ENCODE measurements at regions not wholly inside any gene's neighbourhood (a gene's known extent, or its start where the extent isn't known, plus 50 kb on each side); places are given as distances from the start of the nearest gene placed in this dataset.
"Not testable (repeated sequence)": the region's sequence is repeated elsewhere in the genome, so short reads cannot be mapped to it uniquely, and the experiment has no call there.

DNA sequence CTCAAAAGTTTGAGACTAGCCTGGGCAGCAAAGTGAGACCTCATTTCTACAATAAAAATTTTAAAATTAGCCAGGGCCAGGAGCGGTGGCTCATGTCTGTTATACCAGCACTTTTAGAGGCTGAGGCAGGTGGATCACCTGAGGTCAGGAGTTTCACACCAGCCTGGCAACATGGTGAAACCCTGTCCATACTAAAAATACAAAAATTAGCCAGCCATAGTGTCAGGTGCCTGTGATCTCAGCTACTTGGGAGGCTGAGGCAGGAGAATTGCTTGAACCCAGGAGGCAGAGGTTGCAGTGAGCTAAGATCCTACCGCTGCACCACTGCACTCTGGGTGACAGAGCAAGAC is 85.1 kb upstream of the MAP4 start:
- DNase-seq; ATAC-seq (replicated peaks); H3K27ac Mint-ChIP-seq; H3K9me3 Mint-ChIP-seq; H3K4me1 Mint-ChIP-seq (ENCODE audit: low read depth in 2 of 2); H3K4me3 Mint-ChIP-seq; H3K36me3 Mint-ChIP-seq (ENCODE audit: insufficient read depth); H3K27me3 Mint-ChIP-seq: not testable (repeated sequence)

DNA sequence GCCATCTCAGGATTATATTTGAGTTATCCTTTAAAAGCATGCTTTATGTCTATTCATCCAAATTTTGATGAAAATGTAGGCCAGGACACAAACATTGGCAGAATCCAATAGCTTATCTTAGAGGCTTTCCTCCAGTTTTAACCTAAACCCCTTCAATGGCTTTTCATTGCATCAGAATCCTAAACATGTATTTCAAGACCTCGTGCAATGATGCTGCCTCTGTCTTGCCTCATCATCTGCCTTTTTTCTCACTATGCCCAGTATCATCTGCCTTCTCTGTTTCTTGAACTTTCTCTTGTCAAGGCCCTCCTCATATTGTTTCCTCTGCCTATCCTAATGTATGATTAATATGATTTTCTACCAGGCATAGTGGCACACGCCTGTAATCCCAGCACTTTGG is 76.1 kb upstream of the MAP4 start:
- ATAC-seq (replicated peaks) (no peak), DNase-seq (no peak)
- H3K27me3 Mint-ChIP-seq = no peaks in the 10 kb centered on the region
- peaks cover 10 to 12% of the 10 kb centered on the region in 2 donors for H3K4me1 Mint-ChIP-seq (ENCODE audit: low read depth in 2 of 2)
- H3K36me3 Mint-ChIP-seq (ENCODE audit: insufficient read depth) = peaks cover 20% of the 10 kb centered on the region
- H3K4me3 Mint-ChIP-seq = no peak overlapping the region
- H3K27ac Mint-ChIP-seq = no peak overlapping the region
- no peaks in the 10 kb centered on the region for H3K9me3 Mint-ChIP-seq

DNA sequence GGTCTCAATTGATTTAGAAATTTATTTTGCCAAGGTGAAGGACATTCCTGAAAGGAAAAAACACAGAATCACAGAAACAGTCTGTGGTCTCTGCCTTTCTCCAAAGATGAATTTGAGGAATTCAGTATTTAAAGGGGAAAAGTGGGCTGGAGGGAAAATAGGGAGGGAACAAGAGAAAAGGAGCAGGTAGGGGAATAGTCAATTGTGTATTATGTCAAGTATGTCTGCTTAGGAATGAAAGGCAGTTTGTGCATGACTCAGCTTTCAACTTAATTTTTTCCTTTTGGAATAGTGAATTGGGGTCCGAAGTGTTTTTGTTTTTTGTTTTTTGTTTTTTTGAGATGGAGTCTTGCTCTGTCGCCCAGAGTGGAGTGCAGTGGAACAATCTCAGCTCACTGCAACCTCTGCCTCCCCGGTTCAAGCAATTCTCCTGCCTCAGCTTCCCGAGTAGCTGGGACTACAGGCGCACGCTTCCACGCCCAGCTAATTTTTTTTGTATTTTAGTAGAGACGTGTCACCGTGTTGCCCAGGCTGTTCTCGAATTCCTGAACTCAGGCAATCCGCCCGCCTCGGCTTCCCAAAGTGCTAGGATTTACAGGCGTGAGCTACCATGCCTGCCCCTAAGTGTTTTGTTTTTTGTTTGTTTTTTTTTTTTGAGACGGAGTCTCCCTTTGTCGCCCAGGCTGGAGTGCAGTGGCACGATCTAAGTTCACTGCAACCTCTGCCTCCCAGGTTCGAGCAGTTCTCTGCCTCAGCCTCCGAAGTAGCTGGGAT is 74.1 kb upstream of the MAP4 start:
- H3K9me3 Mint-ChIP-seq = no peaks in the 10 kb centered on the region
- H3K4me1 Mint-ChIP-seq (ENCODE audit: low read depth in 2 of 2) = peaks cover 17% of the 10 kb centered on the region in 2 donors
- DNase-seq = no peak
- peak overlapping the region; percentile 90 to 92 for H3K4me3 Mint-ChIP-seq
- no peak for ATAC-seq (replicated peaks)
- peaks cover 21% of the 10 kb centered on the region for H3K36me3 Mint-ChIP-seq (ENCODE audit: insufficient read depth)
- H3K27me3 Mint-ChIP-seq = no peaks in the 10 kb centered on the region
- H3K27ac Mint-ChIP-seq = no peak overlapping the region

DNA sequence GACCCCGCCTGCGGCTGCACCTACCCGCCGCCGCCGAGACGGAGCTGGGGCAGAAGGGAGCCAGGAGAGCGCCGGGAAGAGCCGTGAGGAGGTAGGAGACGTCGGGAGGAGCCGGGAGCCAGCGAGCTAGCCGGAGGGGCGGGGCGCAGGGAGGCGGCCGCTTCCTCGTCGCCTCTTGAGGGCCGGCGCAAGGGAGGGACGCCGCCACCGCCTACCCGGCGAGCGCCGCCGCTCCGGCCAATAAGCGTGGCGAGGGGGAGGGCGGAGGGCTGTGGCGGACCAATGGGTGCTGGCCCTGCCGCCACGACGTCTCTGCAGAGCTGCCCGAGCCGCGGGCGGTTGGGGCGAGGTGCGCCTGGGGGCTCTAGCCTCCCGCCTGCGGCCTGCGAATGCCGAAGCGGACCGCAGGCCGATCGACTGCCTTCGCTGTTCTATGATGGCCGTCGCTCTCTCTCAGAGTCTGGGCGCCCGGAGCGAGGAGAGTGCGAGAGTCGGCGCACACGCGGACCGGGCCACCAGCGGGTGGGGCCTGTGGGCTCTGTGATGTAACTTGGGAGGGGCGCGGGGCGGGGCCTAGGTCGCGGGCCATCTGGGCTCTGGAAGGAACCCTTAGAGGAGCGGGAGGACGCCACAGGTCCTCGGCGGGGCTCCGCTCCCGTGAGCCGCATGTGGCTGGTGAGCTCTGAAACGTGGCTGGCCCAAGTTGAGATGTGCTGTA is 72.7 kb upstream of the MAP4 start:
- no peaks in the 10 kb centered on the region for H3K27me3 Mint-ChIP-seq
- ATAC-seq (replicated peaks) (peak; percentile 90), DNase-seq (peak; percentile 90 to 93 (median 92))
- H3K4me1 Mint-ChIP-seq (ENCODE audit: low read depth in 2 of 2) = peaks cover 22 to 25% of the 10 kb centered on the region in 2 donors
- H3K27ac Mint-ChIP-seq = peak overlapping the region; percentile 94 to 95
- H3K36me3 Mint-ChIP-seq (ENCODE audit: insufficient read depth) = peaks cover 28% of the 10 kb centered on the region
- H3K9me3 Mint-ChIP-seq = no peaks in the 10 kb centered on the region
- peak overlapping the region; percentile 90 to 92 for H3K4me3 Mint-ChIP-seq

DNA sequence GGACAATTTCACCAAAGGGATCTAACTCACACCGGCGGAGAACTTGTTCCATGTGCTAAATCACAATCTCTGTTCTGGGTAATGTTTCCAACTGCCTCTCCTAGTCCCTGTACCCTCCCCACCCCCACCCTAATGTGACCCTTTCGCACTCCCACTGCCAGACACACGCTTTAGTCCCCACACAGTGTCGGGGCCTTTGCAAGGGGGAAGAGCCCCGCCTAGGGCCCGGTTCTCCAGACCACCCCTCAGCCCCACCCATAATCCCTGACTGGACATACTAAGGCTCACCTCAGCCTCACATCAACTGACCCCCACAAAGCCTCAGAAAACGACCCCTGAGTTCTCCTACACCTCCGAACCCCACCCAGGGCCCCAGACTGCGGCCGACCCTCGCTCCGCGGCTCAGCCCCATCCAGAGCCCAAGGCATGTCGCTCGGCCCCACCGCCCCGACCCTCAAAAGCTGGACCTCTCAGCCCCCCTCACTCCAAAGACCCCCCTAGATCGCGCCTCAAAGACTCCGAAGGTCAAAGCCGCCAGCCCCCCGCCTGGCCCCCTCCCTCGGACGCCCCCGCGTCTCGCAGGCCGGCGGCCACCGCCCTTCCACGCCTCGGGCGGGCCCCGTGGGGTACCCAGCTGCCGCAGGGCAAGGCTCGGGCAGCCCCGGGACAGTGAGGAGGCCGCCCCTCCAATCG is 72.0 kb upstream of the MAP4 start:
- Mint-ChIP-seq H3K27ac (peak overlapping the region; percentile 94 to 95), H3K27me3 (no peaks in the 10 kb centered on the region), H3K9me3 (no peaks in the 10 kb centered on the region), H3K4me3 (peak overlapping the region; percentile 90 to 92), H3K4me1 (ENCODE audit: low read depth in 2 of 2) (peaks cover 22 to 25% of the 10 kb centered on the region in 2 donors), H3K36me3 (ENCODE audit: insufficient read depth) (peaks cover 27% of the 10 kb centered on the region)
- ATAC-seq (replicated peaks) (peak; percentile 15), DNase-seq (peak in 1 of 3 experiments; percentile 5)

DNA sequence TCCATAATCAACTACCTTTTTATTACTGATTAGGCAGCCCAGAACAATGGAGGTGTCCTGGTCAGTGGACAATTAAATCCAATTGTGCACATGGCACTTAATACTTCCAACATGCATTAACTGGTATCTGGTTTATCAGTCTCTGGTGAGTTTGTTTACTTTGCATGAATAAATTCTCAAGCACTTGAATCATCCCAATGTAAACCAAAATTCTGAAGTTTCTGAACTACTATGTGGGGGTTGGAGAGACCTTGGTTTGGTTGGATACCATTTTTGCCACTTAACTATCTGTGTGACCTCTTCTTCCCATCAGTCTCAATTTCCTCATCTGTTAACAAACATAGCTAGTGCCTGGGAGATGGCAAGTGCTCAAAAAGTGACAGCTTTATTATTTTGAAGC is 70.5 kb upstream of the MAP4 start:
- Mint-ChIP-seq H3K27ac (peak overlapping the region; percentile 94 to 95), H3K4me3 (peak overlapping the region; percentile 90 to 92), H3K27me3 (no peaks in the 10 kb centered on the region), H3K4me1 (ENCODE audit: low read depth in 2 of 2) (peaks cover 22 to 30% of the 10 kb centered on the region in 2 donors), H3K9me3 (no peaks in the 10 kb centered on the region), H3K36me3 (ENCODE audit: insufficient read depth) (peaks cover 29% of the 10 kb centered on the region)
- ATAC-seq (replicated peaks) (no peak), DNase-seq (no peak)

DNA sequence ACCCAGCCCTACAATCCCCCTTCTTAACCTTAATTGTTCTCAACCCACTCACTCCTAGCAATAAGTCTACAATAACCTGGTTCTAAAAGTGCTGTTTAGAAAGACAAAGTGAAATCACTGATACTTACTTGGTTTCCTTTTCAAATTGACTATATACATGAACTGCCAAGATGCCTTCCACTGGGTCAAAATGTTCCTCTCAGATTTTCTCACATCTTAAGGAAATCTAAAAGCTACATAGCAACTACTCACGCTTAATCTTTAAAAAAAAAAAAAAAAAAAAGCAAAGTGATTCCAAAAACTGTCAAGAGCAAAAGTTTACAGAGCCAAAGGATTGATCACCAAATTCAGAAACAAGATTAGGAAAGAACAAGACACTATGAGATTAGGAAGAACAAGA is 68.7 kb upstream of the MAP4 start:
- DNase-seq (no peak), ATAC-seq (replicated peaks) (no peak)
- Mint-ChIP-seq H3K27me3 (no peaks in the 10 kb centered on the region), H3K4me3 (no peak overlapping the region), H3K27ac (peak overlapping the region; percentile 46 to 84), H3K9me3 (no peaks in the 10 kb centered on the region), H3K36me3 (ENCODE audit: insufficient read depth) (peaks cover 33% of the 10 kb centered on the region), H3K4me1 (ENCODE audit: low read depth in 2 of 2) (peaks cover 22 to 36% of the 10 kb centered on the region in 2 donors)

DNA sequence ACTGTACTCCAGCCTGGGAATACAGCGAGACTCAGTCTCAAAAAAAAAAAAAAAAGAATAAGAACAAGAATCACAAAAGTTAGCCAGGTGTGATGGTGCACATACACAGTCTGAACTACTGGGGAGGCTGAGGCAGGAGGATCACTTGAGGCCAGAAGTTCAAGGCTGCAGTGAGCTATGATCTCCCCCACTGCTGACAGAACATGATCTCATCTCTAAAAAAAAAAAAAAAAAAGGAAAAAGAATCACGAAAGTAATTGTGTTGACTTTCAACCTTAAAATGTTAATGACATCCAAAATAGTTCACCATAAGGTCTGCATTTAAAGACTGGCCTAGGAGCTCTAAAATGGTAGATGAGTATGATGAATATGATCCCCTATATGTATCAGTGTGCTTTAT is 68.0 kb upstream of the MAP4 start:
- ATAC-seq (replicated peaks) (no peak), DNase-seq (no peak)
- Mint-ChIP-seq H3K27ac (peak overlapping the region; percentile 46 to 84), H3K36me3 (ENCODE audit: insufficient read depth) (peaks cover 36% of the 10 kb centered on the region), H3K4me1 (ENCODE audit: low read depth in 2 of 2) (peaks cover 20 to 37% of the 10 kb centered on the region in 2 donors), H3K4me3 (no peak overlapping the region), H3K9me3 (no peaks in the 10 kb centered on the region), H3K27me3 (no peaks in the 10 kb centered on the region)

DNA sequence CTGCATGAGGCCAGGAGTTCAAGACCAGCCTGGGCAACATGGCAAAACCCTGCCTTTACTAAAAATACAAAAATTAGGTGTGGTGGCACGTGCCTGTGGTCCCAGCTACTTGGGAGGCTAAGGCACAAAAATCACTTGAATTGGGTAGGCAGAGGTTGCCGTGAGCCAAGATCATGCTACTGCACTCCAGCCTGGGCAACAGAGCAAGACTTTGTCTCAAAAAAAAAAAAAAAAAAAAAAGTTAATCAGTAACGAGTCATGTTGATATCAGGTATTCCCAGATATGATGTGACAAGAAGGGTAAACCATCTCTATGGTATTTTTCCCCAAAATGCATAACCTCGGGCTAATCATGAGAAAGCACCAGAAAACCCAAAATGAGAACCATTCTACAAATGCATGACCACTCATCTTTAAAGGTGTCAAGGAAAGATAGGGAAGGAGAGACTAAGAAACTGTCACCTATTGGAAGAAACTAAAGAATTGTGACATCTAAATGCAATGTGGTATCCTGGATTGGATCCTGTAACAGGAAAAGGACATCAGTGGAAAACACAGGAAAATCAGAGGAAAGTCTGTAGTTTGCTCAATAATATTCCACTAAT is 66.5 kb upstream of the MAP4 start:
- Mint-ChIP-seq H3K9me3 (no peaks in the 10 kb centered on the region), H3K27me3 (no peaks in the 10 kb centered on the region), H3K36me3 (ENCODE audit: insufficient read depth) (peaks cover 26% of the 10 kb centered on the region), H3K4me1 (ENCODE audit: low read depth in 2 of 2) (peaks cover 16 to 34% of the 10 kb centered on the region in 2 donors), H3K4me3 (no peak overlapping the region), H3K27ac (no peak overlapping the region)
- no peak for ATAC-seq (replicated peaks)
- no peak for DNase-seq

DNA sequence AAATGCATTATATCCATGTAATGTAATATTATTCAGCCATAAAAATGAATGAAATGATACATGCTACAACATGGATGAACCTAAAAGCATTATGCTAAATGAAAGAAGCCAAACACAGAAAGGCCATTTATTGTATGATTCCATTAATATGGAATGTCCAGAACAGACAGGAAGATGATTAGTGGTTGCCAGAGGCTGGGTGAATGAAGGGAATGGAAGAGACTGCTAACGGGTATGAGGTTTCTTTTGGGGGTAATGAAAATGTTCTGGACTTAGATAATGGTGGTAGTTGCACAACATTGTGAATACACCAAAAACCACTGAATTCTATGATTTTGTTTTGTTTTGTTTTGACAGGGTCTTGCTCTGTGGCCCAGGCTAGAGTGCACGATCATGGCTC is 61.6 kb upstream of the MAP4 start:
- DNase-seq = no peak
- ATAC-seq (replicated peaks) = no peak
- Mint-ChIP-seq H3K4me3 (no peak overlapping the region), H3K4me1 (ENCODE audit: low read depth in 2 of 2) (peaks cover 6 to 14% of the 10 kb centered on the region in 2 donors), H3K27ac (peak overlapping the region in 1 of 2 donors; percentile 69), H3K27me3 (no peaks in the 10 kb centered on the region), H3K36me3 (ENCODE audit: insufficient read depth) (peaks cover 14% of the 10 kb centered on the region), H3K9me3 (no peaks in the 10 kb centered on the region)

DNA sequence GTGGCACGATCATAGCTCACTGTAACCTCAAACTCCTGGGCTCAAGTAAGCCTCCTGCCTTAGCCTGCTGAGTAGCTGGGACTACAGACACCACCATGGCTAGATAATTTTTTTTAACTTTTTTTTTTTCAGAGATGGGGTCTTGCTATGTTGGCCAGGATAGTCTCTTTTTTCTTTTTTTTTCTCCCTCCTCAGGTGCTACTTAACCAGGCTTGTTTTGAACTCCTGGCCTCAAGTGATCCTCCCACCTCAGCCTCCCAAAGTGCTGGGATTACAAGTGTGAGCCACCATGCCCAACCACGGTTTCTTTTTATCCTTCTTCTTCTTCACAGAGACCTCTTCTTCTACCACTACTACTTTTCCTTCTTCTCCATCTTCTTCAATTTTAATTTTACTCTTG is 53.8 kb upstream of the MAP4 start:
- DNase-seq (no peak), ATAC-seq (replicated peaks) (no peak)
- H3K4me1 Mint-ChIP-seq (ENCODE audit: low read depth in 2 of 2) = peaks cover 11 to 12% of the 10 kb centered on the region in 2 donors
- H3K36me3 Mint-ChIP-seq (ENCODE audit: insufficient read depth) = peaks cover 10% of the 10 kb centered on the region
- H3K27me3 Mint-ChIP-seq = no peaks in the 10 kb centered on the region
- peak overlapping the region in 1 of 2 donors; percentile 58 for H3K27ac Mint-ChIP-seq
- H3K9me3 Mint-ChIP-seq = no peaks in the 10 kb centered on the region
- H3K4me3 Mint-ChIP-seq = no peak overlapping the region

DNA sequence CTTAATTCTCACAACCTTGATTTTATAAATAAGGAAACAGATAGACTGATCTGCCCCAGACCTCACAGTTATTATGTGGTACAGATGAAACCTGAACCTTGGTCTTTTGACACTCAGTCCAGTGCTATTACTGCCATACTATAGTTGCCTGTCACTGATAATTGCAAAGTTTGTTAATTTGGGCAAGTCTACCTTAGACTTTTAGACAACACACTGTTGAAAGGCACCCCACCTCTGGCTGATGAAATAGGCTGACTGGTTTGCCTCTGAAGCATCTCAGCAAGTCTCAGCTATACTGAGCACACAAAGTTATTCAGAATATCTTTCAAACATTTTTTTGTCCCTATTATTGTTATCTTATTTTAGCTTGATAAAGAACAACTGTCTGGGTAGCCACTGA is 53.1 kb upstream of the MAP4 start:
- H3K4me3 Mint-ChIP-seq = no peak overlapping the region
- H3K27me3 Mint-ChIP-seq = no peaks in the 10 kb centered on the region
- no peak for DNase-seq
- H3K9me3 Mint-ChIP-seq = no peaks in the 10 kb centered on the region
- no peak for ATAC-seq (replicated peaks)
- H3K27ac Mint-ChIP-seq = no peak overlapping the region
- peaks cover 15 to 17% of the 10 kb centered on the region in 2 donors for H3K4me1 Mint-ChIP-seq (ENCODE audit: low read depth in 2 of 2)
- H3K36me3 Mint-ChIP-seq (ENCODE audit: insufficient read depth) = peaks cover 12% of the 10 kb centered on the region

DNA sequence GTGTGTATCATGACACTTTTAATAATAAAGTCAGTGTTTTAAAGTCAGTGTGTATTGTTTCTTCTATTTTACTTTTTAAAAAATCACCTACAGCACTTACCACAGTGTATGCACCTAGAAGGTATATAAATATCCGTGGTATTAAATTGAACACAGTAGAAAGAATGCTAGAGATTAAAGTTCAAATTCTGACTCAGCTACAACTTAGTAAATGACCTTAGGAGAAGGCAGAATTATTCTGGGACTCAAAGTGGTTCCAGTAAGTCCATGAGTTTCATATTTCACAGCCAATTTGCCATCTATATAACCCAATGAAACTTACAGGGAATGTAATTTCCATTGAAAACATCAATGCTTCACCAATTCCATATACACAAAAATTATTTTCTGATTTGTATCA is 52.7 kb upstream of the MAP4 start:
- ATAC-seq (replicated peaks) (no peak), DNase-seq (no peak)
- Mint-ChIP-seq H3K4me1 (ENCODE audit: low read depth in 2 of 2) (peaks cover 17 to 21% of the 10 kb centered on the region in 2 donors), H3K4me3 (no peak overlapping the region), H3K36me3 (ENCODE audit: insufficient read depth) (peaks cover 12% of the 10 kb centered on the region), H3K27ac (no peak overlapping the region), H3K27me3 (no peaks in the 10 kb centered on the region), H3K9me3 (no peaks in the 10 kb centered on the region)

All from effector memory CD8-positive, alpha-beta T cell (primary cell).